ENCODE measurements at regions not wholly inside any gene's neighbourhood (a gene's known extent, or its start where the extent isn't known, plus 50 kb on each side); places are given as distances from the start of the nearest gene placed in this dataset.
"Not testable (repeated sequence)": the region's sequence is repeated elsewhere in the genome, so short reads cannot be mapped to it uniquely, and the experiment has no call there.

DNA sequence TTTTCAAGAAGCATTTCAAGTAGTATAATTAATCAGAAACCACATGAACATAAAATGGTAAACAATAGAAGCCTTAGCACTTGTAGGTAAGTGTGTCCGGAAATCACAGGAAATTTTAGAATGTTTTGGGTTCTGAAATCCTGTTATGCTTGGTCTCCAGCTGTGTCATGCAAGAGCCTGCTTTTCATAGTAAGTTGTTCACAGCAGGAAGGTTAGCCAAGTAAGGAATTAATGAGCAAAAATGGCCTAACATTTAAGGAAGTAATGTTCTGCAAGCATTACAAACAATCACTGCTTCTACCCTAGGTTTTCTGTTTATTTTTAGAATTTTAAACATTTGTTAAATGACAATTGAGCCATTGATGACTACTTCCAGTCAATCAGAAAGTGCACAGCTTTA, 669.5 kb downstream of the SLCO4C1 start:
- no peak for DNase-seq

- DNase-seq, result no peak
Observed at GRCh38 chr5:101611039-101611438, 685.0 kb downstream of the SLCO4C1 start.

DNA sequence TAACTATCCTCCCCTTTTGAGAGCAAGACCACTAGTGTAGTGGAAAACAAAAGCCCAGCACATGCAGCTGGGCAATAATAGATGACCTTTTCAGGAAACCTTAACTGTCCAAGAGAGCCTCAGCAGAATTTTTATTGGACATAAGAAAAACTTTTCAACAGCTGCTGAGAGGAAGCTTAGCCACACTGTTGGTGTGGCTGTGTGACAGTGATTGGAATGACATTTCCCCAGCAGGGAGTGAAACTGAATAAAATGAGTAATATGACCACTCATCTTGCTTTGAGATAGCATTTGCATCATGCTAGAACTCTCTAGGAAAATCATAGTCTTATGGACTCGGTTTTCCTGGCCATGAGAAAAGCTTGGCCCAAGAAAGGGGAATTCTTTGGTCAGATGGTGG, 687.8 kb downstream of the SLCO4C1 start:
- DNase-seq, result no peak

DNA sequence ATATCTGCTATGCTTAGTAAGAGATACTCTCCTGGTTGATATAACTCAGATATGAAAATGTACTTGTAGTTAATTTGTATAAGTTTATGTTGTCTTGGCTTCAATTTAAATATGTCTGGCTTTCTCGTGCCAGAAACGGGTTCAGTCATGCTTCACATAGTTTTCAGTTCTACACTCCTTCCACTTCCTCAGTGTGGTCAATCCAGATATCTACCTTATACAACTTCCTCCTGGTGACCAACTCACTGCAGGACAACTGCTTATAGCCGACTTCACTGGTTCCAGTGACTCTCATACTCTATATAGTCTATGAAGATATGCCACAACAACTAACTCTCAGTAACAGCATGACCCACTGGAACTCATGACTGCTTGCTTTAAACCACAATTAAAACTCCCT, 690.4 kb downstream of the SLCO4C1 start:
- DNase-seq, result no peak

GRCh38 chr5:101600614-101601013, 695.5 kb downstream of the SLCO4C1 start:
- no peak for DNase-seq

DNA sequence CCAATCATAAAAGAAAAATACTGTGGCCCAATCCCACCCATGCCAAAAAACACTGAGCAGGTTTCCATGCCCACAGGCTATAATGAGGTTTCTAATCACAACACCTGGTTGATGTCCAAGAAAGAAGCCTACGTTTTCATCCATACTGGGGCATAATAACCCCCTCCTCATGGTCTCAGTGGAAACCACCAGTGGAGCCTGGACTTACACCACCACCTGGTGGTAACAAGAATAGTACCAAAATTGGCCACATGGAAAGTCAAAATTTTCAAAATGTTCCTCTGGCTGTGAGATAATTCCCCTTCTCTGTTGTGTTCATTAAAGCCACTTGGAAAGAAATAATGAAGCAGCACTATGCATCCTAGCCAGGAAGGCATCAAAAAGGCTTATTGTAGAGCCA, 687.3 kb upstream of the ST8SIA4 start:
- no peak for DNase-seq

DNA sequence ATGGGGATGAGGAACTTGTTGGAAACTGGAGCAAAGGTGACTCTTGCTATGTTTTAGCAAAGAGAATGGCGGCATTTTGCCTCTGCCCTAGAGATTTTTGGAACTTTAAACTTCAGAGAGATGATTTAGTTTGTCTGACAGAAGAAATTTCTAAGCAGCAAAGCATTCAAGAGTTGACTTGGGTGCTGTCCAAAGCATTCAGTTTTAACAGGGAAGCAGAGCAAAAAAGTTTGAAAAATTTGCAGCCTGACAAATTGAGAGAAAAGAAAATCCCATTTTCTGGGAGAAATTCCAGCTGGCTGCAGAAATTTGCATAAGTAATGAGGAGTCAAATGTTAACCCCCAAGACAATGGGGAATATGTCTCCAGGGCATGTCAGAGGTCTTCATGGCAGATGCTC, 682.3 kb upstream of the ST8SIA4 start:
- no peak for DNase-seq

GRCh38 chr5:101580591-101580990, 677.5 kb upstream of the ST8SIA4 start:
- DNase-seq, result no peak

GRCh38 chr5:101574017-101574416, 670.9 kb upstream of the ST8SIA4 start:
- no peak for DNase-seq

- DNase-seq, result no peak
Observed at GRCh38 chr5:101561018-101561417, 657.9 kb upstream of the ST8SIA4 start.

DNA sequence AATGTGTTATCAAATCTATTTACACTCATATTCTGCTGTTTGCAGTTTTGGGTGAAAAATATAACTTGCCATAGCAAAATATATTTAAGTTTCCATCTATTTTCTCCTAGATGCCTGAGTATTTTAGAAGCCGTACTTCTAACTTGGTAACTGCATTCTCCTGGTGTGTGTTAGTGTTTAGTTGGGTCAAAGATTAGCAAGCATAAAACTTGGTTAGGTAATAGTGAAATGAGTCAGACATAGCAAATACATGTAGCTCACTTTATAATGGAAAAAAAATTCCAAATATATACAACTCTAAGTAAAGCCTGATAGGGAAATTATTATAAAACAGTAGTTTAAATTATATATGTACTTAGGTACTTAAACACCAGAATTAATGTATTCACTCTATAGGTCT, 640.7 kb upstream of the ST8SIA4 start:
- DNase-seq, result no peak

- DNase-seq, result no peak
Observed at GRCh38 chr5:101539315-101539714, 636.2 kb upstream of the ST8SIA4 start.

DNA sequence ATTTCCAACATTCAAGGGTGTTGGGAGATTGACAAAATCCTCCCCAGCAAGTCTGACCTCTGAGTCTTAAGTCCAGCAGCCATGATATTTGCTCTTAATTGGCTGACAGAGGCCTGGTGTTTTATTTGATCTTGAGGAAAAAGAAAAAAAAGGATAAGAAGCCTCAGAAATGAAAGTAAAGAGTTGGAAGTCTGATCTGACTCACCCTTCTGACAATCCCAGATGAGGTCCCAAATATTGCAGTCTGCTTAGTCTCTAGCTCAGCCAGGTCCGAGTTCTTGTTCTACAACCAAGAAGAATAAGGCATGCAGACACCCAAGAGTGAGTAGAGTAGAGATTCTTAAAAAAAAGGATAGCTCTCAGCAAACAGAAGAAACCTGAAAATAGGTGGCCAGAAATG, 632.5 kb upstream of the ST8SIA4 start:
- DNase-seq, result no peak

DNA sequence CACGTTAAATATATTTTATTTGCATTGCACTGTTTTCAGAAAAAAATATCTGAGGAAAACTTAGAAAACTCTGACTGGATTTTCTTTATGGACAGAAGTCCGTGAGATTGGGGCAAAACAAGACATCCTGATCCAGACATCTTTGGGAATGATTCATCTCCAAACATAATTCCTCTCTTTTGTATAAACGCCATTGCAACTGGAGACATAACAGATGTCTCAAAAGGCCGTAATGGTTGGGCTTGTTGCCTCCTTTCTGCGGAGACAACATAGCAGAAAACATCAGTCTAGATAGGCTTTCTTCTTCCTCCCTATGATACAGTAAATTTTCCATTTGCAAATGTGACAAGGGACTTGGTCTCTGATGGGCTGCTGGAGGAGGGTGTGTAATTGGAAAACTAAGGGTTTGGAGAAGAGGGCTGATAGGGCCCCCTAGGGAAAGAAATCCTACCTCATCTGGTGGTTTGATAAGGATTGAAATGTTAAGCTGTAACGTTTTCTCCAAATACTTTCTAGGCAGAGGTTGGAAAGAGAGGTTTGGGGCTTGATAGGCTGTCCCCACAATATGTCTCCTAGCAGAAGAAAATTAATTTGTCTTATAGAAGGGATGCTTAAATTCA, 631.5 kb upstream of the ST8SIA4 start:
- no peak for DNase-seq

GRCh38 chr5:101532430-101532829, 629.3 kb upstream of the ST8SIA4 start:
- no peak for DNase-seq

GRCh38 chr5:101531026-101531425, 627.9 kb upstream of the ST8SIA4 start:
- no peak for DNase-seq

- DNase-seq, result not testable (repeated sequence)
Observed at GRCh38 chr5:101529094-101529493, 626.0 kb upstream of the ST8SIA4 start.

DNA sequence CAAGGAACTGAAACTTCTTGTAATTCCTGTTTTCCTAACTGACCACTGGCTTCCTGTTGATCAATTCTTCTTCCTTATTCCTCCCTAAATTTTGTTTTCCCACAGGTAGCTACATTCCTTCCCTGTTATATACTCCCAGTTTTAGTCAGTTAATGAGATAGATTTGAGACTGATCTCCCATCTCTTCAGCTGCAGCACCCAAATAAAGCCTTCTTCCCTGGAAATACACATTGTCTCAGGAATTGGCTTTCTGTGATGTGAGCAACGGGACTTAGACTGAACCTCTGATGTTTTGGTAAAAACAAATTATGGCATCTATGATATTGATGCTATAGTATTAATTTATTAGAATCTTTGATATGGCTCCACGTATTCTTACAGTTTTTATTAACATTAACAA, 617.3 kb upstream of the ST8SIA4 start:
- DNase-seq, result no peak

DNA sequence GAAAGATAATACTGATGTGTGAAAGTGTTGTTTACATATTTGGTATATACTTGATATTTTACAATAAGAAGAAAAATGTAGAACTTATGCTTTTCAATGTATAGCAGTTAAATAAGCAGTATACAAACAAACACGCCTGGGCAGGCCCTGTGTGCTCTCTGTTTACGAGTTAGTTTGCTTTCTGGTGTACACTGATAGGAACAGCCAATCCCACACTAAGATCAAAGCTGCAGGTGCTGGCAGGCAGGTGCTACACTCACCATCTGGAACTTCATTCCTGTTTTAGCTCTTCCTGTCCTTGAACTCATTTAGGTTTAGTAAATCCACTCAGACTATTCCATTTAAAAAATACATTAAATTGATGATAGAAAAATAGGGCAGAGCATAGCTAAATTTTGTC, 614.7 kb upstream of the ST8SIA4 start:
- DNase-seq, result no peak

- DNase-seq, result no peak
Observed at GRCh38 chr5:101515721-101516120, 612.6 kb upstream of the ST8SIA4 start.

DNA sequence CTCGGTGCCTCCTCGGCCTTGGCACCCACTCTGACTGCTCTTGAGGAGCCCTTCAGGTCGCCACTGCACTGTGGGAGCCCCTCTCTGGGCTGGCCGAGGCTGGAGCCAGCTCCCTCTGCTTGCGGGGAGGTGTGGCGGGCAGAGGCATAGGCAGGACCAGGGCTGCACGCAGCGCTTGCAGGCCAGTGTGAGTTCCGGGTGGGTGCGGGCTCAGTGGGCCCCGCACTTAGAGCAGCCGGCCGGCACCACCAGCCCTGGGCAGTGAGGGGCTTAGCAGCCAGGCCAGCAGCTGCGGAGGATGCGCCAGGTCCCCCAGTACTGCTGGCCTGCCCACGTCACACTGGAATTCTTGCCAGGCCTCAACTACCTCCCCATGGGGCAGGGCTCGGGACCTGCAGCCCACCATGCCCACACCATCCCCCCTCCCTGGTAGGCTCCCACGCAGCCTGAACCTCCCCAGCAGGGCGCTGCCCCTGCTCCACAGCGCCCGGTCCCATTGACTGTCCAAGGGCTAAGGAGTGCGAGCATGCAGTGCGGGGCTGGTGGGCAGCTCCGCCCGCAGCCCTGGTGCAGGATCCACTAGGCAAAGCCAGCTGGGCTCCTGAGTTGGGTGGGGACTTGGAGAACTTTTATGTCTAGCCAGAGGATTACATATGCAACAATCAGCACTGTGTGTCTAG, 602.9 kb upstream of the ST8SIA4 start:
- DNase-seq, result no peak

DNA sequence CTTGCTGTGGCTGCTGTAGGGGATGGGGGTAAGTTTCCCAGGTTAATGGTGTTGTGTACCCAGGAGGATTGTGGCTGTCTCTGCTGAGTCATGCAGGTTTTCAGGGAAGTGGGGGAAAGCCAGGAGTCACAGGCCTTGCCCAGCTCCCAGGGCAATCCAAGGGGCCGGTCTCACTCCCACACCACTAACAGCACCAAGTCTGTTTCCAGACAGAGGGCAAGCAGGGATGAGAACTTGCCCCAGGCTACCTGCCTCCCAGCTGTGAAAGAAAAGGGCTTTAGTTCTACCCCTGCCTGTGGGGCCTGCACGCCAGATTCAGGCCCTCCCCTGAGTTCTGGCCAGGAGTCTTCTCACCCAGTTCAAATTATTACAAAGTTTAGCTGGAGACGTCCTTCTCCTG, 579.8 kb upstream of the ST8SIA4 start:
- DNase-seq, result no peak

- DNase-seq, result no peak
Observed at GRCh38 chr5:101473483-101473882, 570.4 kb upstream of the ST8SIA4 start.

- no peak for DNase-seq
Observed at GRCh38 chr5:101461455-101461854, 558.4 kb upstream of the ST8SIA4 start.

GRCh38 chr5:101458587-101458986, 555.5 kb upstream of the ST8SIA4 start:
- DNase-seq, result no peak

Measured in activated CD4-positive, alpha-beta T cell treated with anti-CD3 and anti-CD28 coated beads, Interleukin-2, amount 50 U/mL, for 48 hours (primary cell).